HG03342 (cell line): ENCODE measurements at regions not wholly inside any gene's neighbourhood (a gene's known extent, or its start where the extent isn't known, plus 50 kb on each side); places are given as distances from the start of the nearest gene placed in this dataset.

Experiments
- ATAC-seq: cut with Tn5 transposase; IDR thresholded peaks from one replicate; pipeline ENCODE4 v1.9.1; 2021; ENCODE audit warnings: mild to moderate bottlenecking, moderate library complexity; ENCODE audit not compliant: unreplicated experiment

GRCh38 chr5:38101897-38102296 lies 156.5 kb upstream of the EGFLAM start:
- ATAC-seq, result no peak

- ATAC-seq, result no peak
Observed at GRCh38 chr5:38099205-38100168, 158.9 kb upstream of the EGFLAM start.

- no peak for ATAC-seq
Observed at GRCh38 chr5:38094889-38095288, 163.5 kb upstream of the EGFLAM start.

- ATAC-seq, result no peak
Observed at GRCh38 chr5:38093855-38094254, 164.5 kb upstream of the EGFLAM start.

- no peak for ATAC-seq
Observed at GRCh38 chr5:38086777-38087176, 171.6 kb upstream of the EGFLAM start.

- no peak for ATAC-seq
Observed at GRCh38 chr5:38079620-38080402, 178.5 kb upstream of the EGFLAM start.

GRCh38 chr5:38078161-38078560 lies 180.2 kb upstream of the EGFLAM start:
- no peak for ATAC-seq

- ATAC-seq, result no peak
Observed at GRCh38 chr5:38077652-38078051, 180.7 kb upstream of the EGFLAM start.

GRCh38 chr5:38071831-38072694 lies 186.3 kb upstream of the EGFLAM start:
- ATAC-seq, result no peak

GRCh38 chr5:38070304-38070950 lies 187.9 kb upstream of the EGFLAM start:
- no peak for ATAC-seq

GRCh38 chr5:38069360-38069759 lies 189.0 kb upstream of the EGFLAM start:
- no peak for ATAC-seq

GRCh38 chr5:38060354-38060753 lies 198.0 kb upstream of the EGFLAM start:
- no peak for ATAC-seq

- no peak for ATAC-seq
Observed at GRCh38 chr5:38059876-38060275, 198.5 kb upstream of the EGFLAM start.

- ATAC-seq, result no peak
Observed at GRCh38 chr5:38051711-38052511, 206.4 kb upstream of the EGFLAM start.

- ATAC-seq, result no peak
Observed at GRCh38 chr5:38048400-38048799, 208.6 kb upstream of the GDNF start.

- no peak for ATAC-seq
Observed at GRCh38 chr5:38046103-38046502, 206.3 kb upstream of the GDNF start.

- no peak for ATAC-seq
Observed at GRCh38 chr5:38045446-38045845, 205.6 kb upstream of the GDNF start.

- ATAC-seq, result no peak
Observed at GRCh38 chr5:38039826-38040225, 200.0 kb upstream of the GDNF start.

- ATAC-seq, result no peak
Observed at GRCh38 chr5:38039091-38039490, 199.2 kb upstream of the GDNF start.

- no peak for ATAC-seq
Observed at GRCh38 chr5:38036765-38037164, 196.9 kb upstream of the GDNF start.
